ENCODE measurements at regions not wholly inside any gene's neighbourhood (a gene's known extent, or its start where the extent isn't known, plus 50 kb on each side); places are given as distances from the start of the nearest gene placed in this dataset.

DNA sequence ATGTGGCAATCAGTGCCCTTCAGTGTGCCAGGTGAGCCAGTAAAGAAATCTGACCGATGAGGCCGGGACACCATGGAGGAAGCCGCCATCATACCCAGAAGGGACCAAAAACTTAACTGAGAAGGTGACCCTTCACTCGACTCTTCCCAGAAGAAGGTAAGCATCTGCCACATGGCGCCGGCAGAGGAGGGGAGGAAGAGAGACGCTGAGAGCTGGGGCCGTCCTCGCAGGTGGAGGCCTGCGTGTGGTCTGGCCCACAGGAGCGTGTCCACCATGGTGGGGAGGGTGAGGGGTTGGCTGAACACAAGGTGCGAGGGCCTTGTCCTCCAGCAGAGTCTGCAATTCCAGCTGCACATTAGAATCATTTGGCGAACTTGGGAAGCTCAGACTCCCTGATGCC lies 513.1 kb upstream of the RAB6C start:
- H3K27ac ChIP-seq (ENCODE audit: low read length): no peak overlapping the region
- H3K4me3 ChIP-seq (ENCODE audit: low read length): no peak overlapping the region
- H3F3A ChIP-seq (ENCODE audit: low read length, unreplicated experiment): no peaks in the 10 kb centered on the region
- ChIA-PET POLR2A (ENCODE audit: unreplicated experiment) (no interaction called here), CTCF (no interaction called here)
- no TSS peak for BruUV-seq (replicated peaks)
- no peak overlapping the region for H3K4me2 ChIP-seq (ENCODE audit: low read length)
- TF ChIP-seq, protein P1, sequence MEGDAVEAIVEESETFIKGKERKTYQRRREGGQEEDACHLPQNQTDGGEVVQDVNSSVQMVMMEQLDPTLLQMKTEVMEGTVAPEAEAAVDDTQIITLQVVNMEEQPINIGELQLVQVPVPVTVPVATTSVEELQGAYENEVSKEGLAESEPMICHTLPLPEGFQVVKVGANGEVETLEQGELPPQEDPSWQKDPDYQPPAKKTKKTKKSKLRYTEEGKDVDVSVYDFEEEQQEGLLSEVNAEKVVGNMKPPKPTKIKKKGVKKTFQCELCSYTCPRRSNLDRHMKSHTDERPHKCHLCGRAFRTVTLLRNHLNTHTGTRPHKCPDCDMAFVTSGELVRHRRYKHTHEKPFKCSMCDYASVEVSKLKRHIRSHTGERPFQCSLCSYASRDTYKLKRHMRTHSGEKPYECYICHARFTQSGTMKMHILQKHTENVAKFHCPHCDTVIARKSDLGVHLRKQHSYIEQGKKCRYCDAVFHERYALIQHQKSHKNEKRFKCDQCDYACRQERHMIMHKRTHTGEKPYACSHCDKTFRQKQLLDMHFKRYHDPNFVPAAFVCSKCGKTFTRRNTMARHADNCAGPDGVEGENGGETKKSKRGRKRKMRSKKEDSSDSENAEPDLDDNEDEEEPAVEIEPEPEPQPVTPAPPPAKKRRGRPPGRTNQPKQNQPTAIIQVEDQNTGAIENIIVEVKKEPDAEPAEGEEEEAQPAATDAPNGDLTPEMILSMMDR (conservative IDR thresholded peaks at IDR 0.05; ENCODE audit: low read depth, low read length): no peak
- TF ChIP-seq EZH2phosphoT487 (IDR thresholded peaks at IDR 0.05; ENCODE audit: borderline replicate concordance, low read length) (no peak), EZH2 (IDR thresholded peaks at IDR 0.05; ENCODE audit: low read length, unreplicated experiment) (no peak)
- no peaks in the 10 kb centered on the region for H3K4me1 ChIP-seq (ENCODE audit: insufficient read depth, low read length)
- H3K9me2 ChIP-seq (replicated peaks; ENCODE audit: low read length): no peaks in the 10 kb centered on the region
- H3K9me3 ChIP-seq (ENCODE audit: low read length): no peaks in the 10 kb centered on the region
- DNase-seq (no peak), ATAC-seq (no peak)
- H4K20me1 ChIP-seq (ENCODE audit: low read length): no peaks in the 10 kb centered on the region
- H3K9ac ChIP-seq (ENCODE audit: low read length): no peak overlapping the region
- H3K27me3 ChIP-seq (ENCODE audit: low read length): no peaks in the 10 kb centered on the region
- H2AFZ ChIP-seq (ENCODE audit: low read length): no peak overlapping the region
- H3K79me2 ChIP-seq (ENCODE audit: low read length): no peaks in the 10 kb centered on the region
- intact Hi-C loops (cut with micrococcal nuclease): no loop called here
- H3K36me3 ChIP-seq (ENCODE audit: low read depth, low read length): no peaks in the 10 kb centered on the region

DNA sequence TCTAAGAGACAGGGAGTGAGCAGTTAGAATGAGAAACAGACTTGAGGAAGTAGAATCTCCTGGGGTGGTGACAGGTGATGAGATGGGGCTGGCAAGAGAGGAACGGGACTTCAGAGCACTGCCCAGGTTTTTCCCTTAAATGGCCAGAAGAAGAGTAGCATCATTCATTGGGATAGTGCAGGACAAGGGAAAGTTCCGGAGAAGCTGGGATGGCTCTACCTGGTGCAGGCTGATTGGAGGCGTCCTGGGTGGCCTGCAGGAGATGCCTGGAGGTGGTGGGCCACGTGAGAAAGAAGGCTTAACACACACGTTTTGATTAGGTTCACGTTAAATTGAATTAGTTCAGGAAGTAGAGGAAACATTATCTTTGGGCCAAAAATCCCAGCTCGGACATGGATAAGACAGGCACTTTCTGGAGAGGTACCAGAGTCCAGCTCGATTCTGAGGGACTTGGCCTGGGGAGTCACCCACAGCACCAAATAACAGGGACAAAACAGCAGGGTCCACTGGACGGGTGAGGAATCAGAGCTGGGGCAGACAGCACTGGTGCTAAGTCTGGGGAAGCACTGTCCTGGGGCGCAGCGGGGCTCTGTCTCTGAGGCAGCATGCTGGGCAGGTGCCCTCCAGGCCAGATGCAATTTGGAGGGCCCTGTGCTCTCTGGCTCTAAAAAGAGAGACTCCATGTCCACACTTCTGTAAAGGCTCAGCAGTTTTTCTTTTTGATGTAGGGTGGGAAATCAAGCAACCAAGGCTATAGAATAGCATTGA lies 512.3 kb upstream of the RAB6C start:
- POLR2A ChIA-PET (ENCODE audit: unreplicated experiment): no interaction called here
- TF ChIP-seq EZH2phosphoT487 (IDR thresholded peaks at IDR 0.05; ENCODE audit: borderline replicate concordance, low read length) (no peak), EZH2 (IDR thresholded peaks at IDR 0.05; ENCODE audit: low read length, unreplicated experiment) (no peak)
- TF ChIP-seq, protein P1 (conservative IDR thresholded peaks at IDR 0.05; ENCODE audit: low read depth, low read length): no peak
- H3K9ac ChIP-seq (ENCODE audit: low read length): no peak overlapping the region
- no peaks in the 10 kb centered on the region for H3K79me2 ChIP-seq (ENCODE audit: low read length)
- H3K9me3 ChIP-seq (ENCODE audit: low read length): no peaks in the 10 kb centered on the region
- no peak overlapping the region for H2AFZ ChIP-seq (ENCODE audit: low read length)
- ATAC-seq: no peak
- CTCF ChIA-PET: no interaction called here
- no peak overlapping the region for H3K4me3 ChIP-seq (ENCODE audit: low read length)
- H3K36me3 ChIP-seq (ENCODE audit: low read depth, low read length): no peaks in the 10 kb centered on the region
- H3K9me2 ChIP-seq (replicated peaks; ENCODE audit: low read length): no peaks in the 10 kb centered on the region
- no peaks in the 10 kb centered on the region for H4K20me1 ChIP-seq (ENCODE audit: low read length)
- no peak for DNase-seq
- BruUV-seq (replicated peaks): no TSS peak
- H3F3A ChIP-seq (ENCODE audit: low read length, unreplicated experiment): no peaks in the 10 kb centered on the region
- H3K4me1 ChIP-seq (ENCODE audit: insufficient read depth, low read length): no peaks in the 10 kb centered on the region
- intact Hi-C loops (cut with micrococcal nuclease): no loop called here
- H3K27me3 ChIP-seq (ENCODE audit: low read length): no peaks in the 10 kb centered on the region
- H3K4me2 ChIP-seq (ENCODE audit: low read length): no peak overlapping the region
- no peak overlapping the region for H3K27ac ChIP-seq (ENCODE audit: low read length)

GRCh38 chr2:129467941-129468340 lies 511.5 kb upstream of the RAB6C start:
- H4K20me1 ChIP-seq (ENCODE audit: low read length): no peaks in the 10 kb centered on the region
- intact Hi-C loops (cut with micrococcal nuclease): no loop called here
- BruUV-seq (replicated peaks): no TSS peak
- H3K27ac ChIP-seq (ENCODE audit: low read length): no peak overlapping the region
- H3K4me3 ChIP-seq (ENCODE audit: low read length): no peak overlapping the region
- H3K9me3 ChIP-seq (ENCODE audit: low read length): no peaks in the 10 kb centered on the region
- H3K9me2 ChIP-seq (replicated peaks; ENCODE audit: low read length): no peaks in the 10 kb centered on the region
- no peak overlapping the region for H3K9ac ChIP-seq (ENCODE audit: low read length)
- H3K27me3 ChIP-seq (ENCODE audit: low read length): no peaks in the 10 kb centered on the region
- no peak for TF ChIP-seq EZH2phosphoT487 (IDR thresholded peaks at IDR 0.05; ENCODE audit: borderline replicate concordance, low read length)
- TF ChIP-seq, protein P1 (conservative IDR thresholded peaks at IDR 0.05; ENCODE audit: low read depth, low read length): no peak
- no peak for TF ChIP-seq EZH2 (IDR thresholded peaks at IDR 0.05; ENCODE audit: low read length, unreplicated experiment)
- H3K4me2 ChIP-seq (ENCODE audit: low read length): no peak overlapping the region
- no peaks in the 10 kb centered on the region for H3K4me1 ChIP-seq (ENCODE audit: insufficient read depth, low read length)
- no peak for DNase-seq
- no peak overlapping the region for H2AFZ ChIP-seq (ENCODE audit: low read length)
- ChIA-PET CTCF (no interaction called here), POLR2A (ENCODE audit: unreplicated experiment) (no interaction called here)
- H3K79me2 ChIP-seq (ENCODE audit: low read length): no peaks in the 10 kb centered on the region
- no peaks in the 10 kb centered on the region for H3F3A ChIP-seq (ENCODE audit: low read length, unreplicated experiment)
- no peaks in the 10 kb centered on the region for H3K36me3 ChIP-seq (ENCODE audit: low read depth, low read length)
- no peak for ATAC-seq
